ENCODE measurements at regions not wholly inside any gene's neighbourhood (a gene's known extent, or its start where the extent isn't known, plus 50 kb on each side); places are given as distances from the start of the nearest gene placed in this dataset.

DNA sequence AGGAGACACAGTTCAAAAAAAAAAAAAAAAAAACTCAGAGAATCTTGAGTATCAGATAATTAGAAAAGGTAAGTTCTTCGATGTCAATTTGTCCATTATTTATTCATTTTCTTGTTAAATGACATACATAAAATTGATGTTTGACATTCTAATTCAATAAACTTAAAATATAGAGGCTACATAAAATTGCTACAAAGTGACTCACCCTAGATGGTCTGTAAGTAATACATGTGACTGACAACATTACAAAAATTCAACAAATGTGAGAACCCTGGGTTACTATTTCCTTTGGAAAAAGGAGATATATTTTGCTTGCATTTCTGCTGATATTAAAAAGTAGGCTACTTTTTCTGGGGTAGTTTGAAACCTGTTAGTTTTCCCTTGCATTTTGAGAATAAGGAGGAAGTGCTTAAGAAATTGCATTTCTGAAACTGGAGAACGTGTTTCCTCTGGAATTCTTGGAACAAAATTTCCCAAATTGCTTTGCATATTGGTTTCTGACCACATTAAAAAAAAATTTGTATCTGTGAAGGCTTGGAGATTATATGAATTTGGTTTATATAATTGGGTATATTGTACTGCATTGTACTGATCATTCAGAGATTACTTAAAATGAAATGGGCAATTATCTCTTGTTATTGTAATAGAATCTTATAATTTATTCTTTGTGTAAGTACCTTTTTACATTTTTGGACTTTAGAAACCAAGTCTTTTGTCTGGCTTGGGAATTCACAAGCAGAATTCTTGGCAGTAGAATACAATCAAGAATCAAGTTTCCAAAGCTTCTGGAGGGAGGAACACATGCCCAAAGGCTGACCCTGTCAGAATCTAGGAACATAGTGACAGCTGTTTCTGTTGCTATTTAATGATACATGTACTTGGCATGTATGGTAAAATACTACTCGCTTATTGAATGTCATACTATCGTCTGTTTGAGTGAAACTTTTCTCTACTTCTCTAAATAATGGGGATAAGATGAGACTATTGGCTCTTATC is 106.1 kb downstream of the DSEL start:
- no peak for DNase-seq (ENCODE audit: low spot score)
- TF ChIP-seq, protein P1, sequence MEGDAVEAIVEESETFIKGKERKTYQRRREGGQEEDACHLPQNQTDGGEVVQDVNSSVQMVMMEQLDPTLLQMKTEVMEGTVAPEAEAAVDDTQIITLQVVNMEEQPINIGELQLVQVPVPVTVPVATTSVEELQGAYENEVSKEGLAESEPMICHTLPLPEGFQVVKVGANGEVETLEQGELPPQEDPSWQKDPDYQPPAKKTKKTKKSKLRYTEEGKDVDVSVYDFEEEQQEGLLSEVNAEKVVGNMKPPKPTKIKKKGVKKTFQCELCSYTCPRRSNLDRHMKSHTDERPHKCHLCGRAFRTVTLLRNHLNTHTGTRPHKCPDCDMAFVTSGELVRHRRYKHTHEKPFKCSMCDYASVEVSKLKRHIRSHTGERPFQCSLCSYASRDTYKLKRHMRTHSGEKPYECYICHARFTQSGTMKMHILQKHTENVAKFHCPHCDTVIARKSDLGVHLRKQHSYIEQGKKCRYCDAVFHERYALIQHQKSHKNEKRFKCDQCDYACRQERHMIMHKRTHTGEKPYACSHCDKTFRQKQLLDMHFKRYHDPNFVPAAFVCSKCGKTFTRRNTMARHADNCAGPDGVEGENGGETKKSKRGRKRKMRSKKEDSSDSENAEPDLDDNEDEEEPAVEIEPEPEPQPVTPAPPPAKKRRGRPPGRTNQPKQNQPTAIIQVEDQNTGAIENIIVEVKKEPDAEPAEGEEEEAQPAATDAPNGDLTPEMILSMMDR (IDR thresholded peaks at IDR 0.05; ENCODE audit: extremely low read depth, insufficient read depth, missing control alignments), result no peak
- in situ Hi-C loops (cut with MboI; ENCODE audit: low pct_unique_long_range_greater_than_20kb, low sequenced_read_pairs, unreplicated experiment), result no loop called here

- no peak for DNase-seq (ENCODE audit: low spot score)
- TF ChIP-seq, protein P1 (IDR thresholded peaks at IDR 0.05; ENCODE audit: extremely low read depth, insufficient read depth, missing control alignments), result no peak
- in situ Hi-C loops (cut with MboI; ENCODE audit: low pct_unique_long_range_greater_than_20kb, low sequenced_read_pairs, unreplicated experiment), result no loop called here
Observed at GRCh38 chr18:67408240-67408639, 108.3 kb downstream of the DSEL start.

DNA sequence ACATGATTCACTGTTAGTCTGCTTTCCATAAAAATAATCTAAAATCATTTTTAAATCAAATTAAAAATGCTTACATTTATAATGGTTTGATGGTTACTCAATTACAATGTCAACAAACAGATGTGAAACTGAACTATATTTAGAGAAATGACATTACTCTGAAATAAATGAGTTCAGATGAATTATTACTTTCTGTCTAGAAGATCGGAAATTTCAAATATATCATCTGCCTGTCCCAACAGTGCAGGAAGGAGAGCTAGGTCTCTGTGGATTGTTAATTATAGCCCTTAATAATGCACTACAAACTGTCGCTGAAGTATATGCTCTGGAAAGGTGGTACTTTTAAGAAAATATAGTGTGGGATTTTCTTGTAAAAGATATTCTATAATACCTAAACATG is 109.8 kb downstream of the DSEL start:
- TF ChIP-seq, protein P1 (IDR thresholded peaks at IDR 0.05; ENCODE audit: extremely low read depth, insufficient read depth, missing control alignments), result no peak
- in situ Hi-C loops (cut with MboI; ENCODE audit: low pct_unique_long_range_greater_than_20kb, low sequenced_read_pairs, unreplicated experiment), result no loop called here
- no peak for DNase-seq (ENCODE audit: low spot score)

GRCh38 chr18:67402543-67402942 is 114.0 kb downstream of the DSEL start:
- DNase-seq (ENCODE audit: low spot score), result no peak
- TF ChIP-seq, protein P1 (IDR thresholded peaks at IDR 0.05; ENCODE audit: extremely low read depth, insufficient read depth, missing control alignments), result no peak
- in situ Hi-C loops (cut with MboI; ENCODE audit: low pct_unique_long_range_greater_than_20kb, low sequenced_read_pairs, unreplicated experiment), result no loop called here

DNA sequence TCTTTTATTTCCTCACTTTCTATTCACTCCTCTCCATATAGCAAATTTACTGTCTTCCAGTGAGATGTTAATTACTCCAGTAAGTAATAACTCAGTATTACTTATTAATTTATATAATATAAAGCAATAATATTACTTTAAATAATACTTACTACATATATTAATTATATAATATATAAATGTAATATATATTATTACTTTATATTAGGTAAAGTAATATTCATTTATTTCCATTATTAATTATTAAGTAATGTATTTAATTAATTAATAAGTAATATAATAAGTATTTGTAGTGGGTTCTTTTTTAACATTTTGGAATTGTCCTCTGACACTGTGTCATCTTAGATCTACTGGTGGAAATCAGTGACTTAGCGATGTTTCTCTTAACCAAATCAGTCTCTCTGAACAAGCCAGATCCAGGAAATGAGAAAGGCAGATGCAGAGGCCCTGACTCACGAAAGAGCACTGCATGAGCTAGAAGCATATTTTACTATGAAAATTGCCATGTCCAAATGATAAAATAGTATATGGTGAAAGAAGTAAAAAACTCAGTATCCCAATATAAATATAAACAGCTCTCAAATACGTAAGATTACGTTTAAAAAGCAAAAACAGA is 115.9 kb downstream of the DSEL start:
- in situ Hi-C loops (cut with MboI; ENCODE audit: low pct_unique_long_range_greater_than_20kb, low sequenced_read_pairs, unreplicated experiment), result no loop called here
- TF ChIP-seq, protein P1 (IDR thresholded peaks at IDR 0.05; ENCODE audit: extremely low read depth, insufficient read depth, missing control alignments), result no peak
- DNase-seq (ENCODE audit: low spot score), result no peak

DNA sequence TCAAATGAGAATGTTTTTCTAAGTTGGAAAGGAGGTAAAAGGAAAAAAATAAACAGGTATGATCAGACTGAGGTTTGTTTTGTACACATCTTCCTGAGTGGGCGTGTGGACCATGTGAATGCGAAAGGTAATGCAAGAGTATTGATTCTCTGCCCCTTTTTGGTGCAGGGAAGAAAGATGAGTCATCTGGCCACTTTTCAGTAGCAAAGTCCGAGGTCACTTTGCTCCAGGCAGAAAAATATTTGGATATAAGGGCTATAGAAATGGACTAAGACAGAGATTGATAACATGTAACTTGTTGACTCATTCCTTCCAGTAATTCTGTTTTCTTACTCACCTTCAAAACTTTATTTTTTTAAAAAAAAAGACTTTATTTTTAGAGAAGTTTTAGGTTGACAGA is 130.5 kb downstream of the DSEL start:
- TF ChIP-seq, protein P1 (IDR thresholded peaks at IDR 0.05; ENCODE audit: extremely low read depth, insufficient read depth, missing control alignments), result no peak
- no peak for DNase-seq (ENCODE audit: low spot score)
- in situ Hi-C loops (cut with MboI; ENCODE audit: low pct_unique_long_range_greater_than_20kb, low sequenced_read_pairs, unreplicated experiment), result no loop called here

Measured in GM13977 (cell line).